IMR-90 (cell line): ENCODE measurements at regions not wholly inside any gene's neighbourhood (a gene's known extent, or its start where the extent isn't known, plus 50 kb on each side); places are given as distances from the start of the nearest gene placed in this dataset.

Experiments used
- ATAC-seq: fragments of 200-7000 bp; cut with Tn5 transposase; 2 replicates; pipeline ENCODE4 v1.9.1; 2020; ENCODE audit warnings: low read depth, mild to moderate bottlenecking, moderate library complexity
- BruUV-seq: library from RNA; stranded (reverse); fragments of 400-500 nt; replicated peaks from 2 replicates; lab custom pipeline; 2021; lab: Mats Ljungman, UMichigan
- CTCF ChIA-PET: fragments of 300-600 bp; formaldehyde crosslinking; extraction: SDS; loops from one replicate; lab custom pipeline; 2021; ENCODE audit warnings: antibody characterized with exemption; lab: Yijun Ruan, JAX
- POLR2A ChIA-PET: fragments of 300-600 bp; sonication (Branson Sonifier 250); formaldehyde crosslinking; loops from one replicate; lab custom pipeline; 2022; ENCODE audit warnings: antibody characterized with exemption; ENCODE audit not compliant: unreplicated experiment; lab: Charles Lee
- DNase-seq: peaks from one replicate; pipeline ENCODE4 v3.0.0; 2013
- H2AFZ ChIP-seq: replicated peaks from 2 replicates; pipeline ENCODE3; 2013; ENCODE audit warnings: low read length, mild to moderate bottlenecking; ENCODE audit not compliant: poor library complexity
- H2AK5ac ChIP-seq: 2 replicates; pipeline ENCODE4 v1.6.1; 2013; ENCODE audit warnings: low read depth, low read length, inconsistent platforms
- H2AK9ac ChIP-seq: replicated peaks from 2 replicates; pipeline ENCODE3; 2013; ENCODE audit warnings: mild to moderate bottlenecking, low read depth, low read length, moderate library complexity; ENCODE audit not compliant: poor library complexity
- H2BK120ac ChIP-seq: 2 replicates; pipeline ENCODE4 v1.6.1; 2013; ENCODE audit warnings: low read depth, low read length, inconsistent platforms
- H2BK15ac ChIP-seq: 3 replicates; pipeline ENCODE4 v1.6.1; 2013; ENCODE audit warnings: low read depth, low read length, inconsistent platforms
- H2BK20ac ChIP-seq: 2 replicates; pipeline ENCODE4 v1.6.1; 2013; ENCODE audit warnings: low read depth, mild to moderate bottlenecking, inconsistent platforms, low read length, moderate library complexity
- H2BK5ac ChIP-seq: 2 replicates; pipeline ENCODE4 v1.6.1; 2013; ENCODE audit warnings: mild to moderate bottlenecking, low read depth, low read length, inconsistent platforms; ENCODE audit not compliant: poor library complexity, severe bottlenecking
- H3K14ac ChIP-seq: replicated peaks from 2 replicates; pipeline ENCODE4 v1.6.1; 2013; ENCODE audit warnings: low read depth, low read length, inconsistent platforms
- H3K18ac ChIP-seq: 2 replicates; pipeline ENCODE4 v1.6.1; 2013; ENCODE audit warnings: low read depth, low read length, control low read depth
- H3K23ac ChIP-seq: 2 replicates; pipeline ENCODE4 v1.6.1; 2013; ENCODE audit warnings: low read depth, low read length, inconsistent platforms
- H3K27ac ChIP-seq: 2 replicates; pipeline ENCODE4 v1.5.1; 2013; ENCODE audit warnings: mild to moderate bottlenecking, control low read depth, low read length; ENCODE audit not compliant: insufficient read depth
- H3K27me3 ChIP-seq: 2 replicates; pipeline ENCODE4 v1.6.1; 2013; ENCODE audit warnings: low read length; ENCODE audit not compliant: control insufficient read depth, insufficient read depth
- H3K36me3 ChIP-seq: 2 replicates; pipeline ENCODE4 v1.6.1; 2013; ENCODE audit warnings: low read length, mixed read lengths; ENCODE audit not compliant: control insufficient read depth, insufficient read depth
- H3K4ac ChIP-seq: 2 replicates; pipeline ENCODE4 v1.6.1; 2013; ENCODE audit warnings: low read depth, low read length, inconsistent platforms
- H3K4me1 ChIP-seq: 2 replicates; pipeline ENCODE4 v1.6.1; 2013; ENCODE audit warnings: low read length, mixed read lengths; ENCODE audit not compliant: control insufficient read depth, insufficient read depth
- H3K4me2 ChIP-seq: 2 replicates; pipeline ENCODE4 v1.6.1; 2013; ENCODE audit warnings: low read depth, mild to moderate bottlenecking, control low read depth, low read length, moderate library complexity
- H3K4me3 ChIP-seq: 2 replicates; pipeline ENCODE4 v1.5.1; 2013; ENCODE audit warnings: low read depth, mild to moderate bottlenecking, control low read depth, low read length, moderate library complexity; ENCODE audit not compliant: insufficient read depth
- H3K56ac ChIP-seq: 2 replicates; pipeline ENCODE4 v1.6.1; 2013; ENCODE audit warnings: low read length, inconsistent platforms; ENCODE audit not compliant: insufficient read depth; ENCODE audit errors: extremely low read depth
- H3K79me1 ChIP-seq, 2 experiments: 2 replicates each; pipeline ENCODE4 v1.6.1; 2013; ENCODE audit warnings: low read length in 2 of 2, inconsistent platforms in 1 of 2, low read depth in 1 of 2
- H3K9ac ChIP-seq: 2 replicates; pipeline ENCODE4 v1.6.1; 2013; ENCODE audit warnings: low read depth, low read length, control low read depth
- H3K9me1 ChIP-seq: 2 replicates; pipeline ENCODE4 v1.6.1; 2013; ENCODE audit warnings: low read length, inconsistent platforms; ENCODE audit not compliant: insufficient read depth
- H3K9me3 ChIP-seq: 2 replicates; pipeline ENCODE4 v1.6.1; 2013; ENCODE audit warnings: low read length; ENCODE audit not compliant: control insufficient read depth, insufficient read depth
- H4K20me1 ChIP-seq: 2 replicates; pipeline ENCODE4 v1.6.1; 2013; ENCODE audit warnings: low read length, inconsistent platforms; ENCODE audit not compliant: insufficient read depth
- H4K5ac ChIP-seq: 2 replicates; pipeline ENCODE4 v1.6.1; 2013; ENCODE audit warnings: mild to moderate bottlenecking, low read depth, low read length, control low read depth
- H4K8ac ChIP-seq, 2 experiments: 2 replicates each; pipeline ENCODE4 v1.6.1; 2013; ENCODE audit warnings: low read depth in 2 of 2, low read length in 2 of 2, control low read depth in 1 of 2, inconsistent platforms in 1 of 2
- H4K91ac ChIP-seq: 2 replicates; pipeline ENCODE4 v1.6.1; 2013; ENCODE audit warnings: low read depth, low read length, inconsistent platforms; ENCODE audit not compliant: insufficient read depth
- CEBPB ChIP-seq: IDR thresholded peaks from 2 replicates; pipeline ENCODE4 v1.6.1; 2012; ENCODE audit warnings: low read depth, low read length, improper control_type of control experiment
- FOS ChIP-seq: fragments of 150-350 bp; IDR thresholded peaks from 2 replicates; pipeline ENCODE4 v1.6.1; 2016; ENCODE audit warnings: low read depth, low read length
- MAFK ChIP-seq: IDR thresholded peaks from 2 replicates; pipeline ENCODE4 v1.6.1; 2012; ENCODE audit warnings: low read depth, low read length, improper control_type of control experiment
- MAZ ChIP-seq: IDR thresholded peaks from 2 replicates; pipeline ENCODE4 v1.6.1; 2012; ENCODE audit warnings: low read depth, mild to moderate bottlenecking, low read length, improper control_type of control experiment, moderate library complexity, borderline replicate concordance
- MXI1 ChIP-seq: IDR thresholded peaks from 2 replicates; pipeline ENCODE4 v1.6.1; 2012; ENCODE audit warnings: low read depth, mild to moderate bottlenecking, low read length, moderate library complexity, borderline replicate concordance
- NFE2L2 ChIP-seq: fragments of 150-350 bp; IDR thresholded peaks from 2 replicates; pipeline ENCODE4 v1.6.1; 2016; ENCODE audit warnings: low read depth, mild to moderate bottlenecking, low read length
- RAD21 ChIP-seq: IDR thresholded peaks from 2 replicates; pipeline ENCODE4 v1.6.1; 2012; ENCODE audit warnings: low read length, improper control_type of control experiment
- RCOR1 ChIP-seq: IDR thresholded peaks from 2 replicates; pipeline ENCODE4 v1.6.1; 2012; ENCODE audit warnings: mild to moderate bottlenecking, low read length, improper control_type of control experiment; ENCODE audit not compliant: insufficient replicate concordance
- RFX5 ChIP-seq: IDR thresholded peaks from 2 replicates; pipeline ENCODE4 v1.8.0; 2012; ENCODE audit warnings: low read depth, mild to moderate bottlenecking, low read length, moderate library complexity
- SMC3 ChIP-seq: fragments of 150-350 bp; IDR thresholded peaks from 2 replicates; pipeline ENCODE4 v1.6.1; 2016; ENCODE audit warnings: low read depth, mild to moderate bottlenecking, antibody characterized with exemption, low read length, moderate library complexity
- WGBS, 2 experiments: methylation state at CpG; one replicate each; pipeline versions ENCODE4 v1.1.5 to v1.1.7; 2013; ENCODE audit warnings: missing lambda C conversion rate in 2 of 2; ENCODE audit not compliant: insufficient read length in 1 of 2; ENCODE audit errors: extremely low coverage in 2 of 2; 5-methylcytosine and 5-hydroxymethylcytosine counted together
- dilution Hi-C: fragments of 300-500 bp; cut with HindIII; formaldehyde crosslinking; loops from one replicate; pipeline ENCODE4 v1.14.3; 2018; ENCODE audit warnings: low sequenced_read_pairs; ENCODE audit not compliant: unreplicated experiment
- in situ Hi-C: fragments of 300-500 bp; cut with MboI; formaldehyde crosslinking; loops from 3 replicates; pipeline ENCODE4 v1.14.3; 2019; ENCODE audit warnings: low sequenced_read_pairs, inconsistent platforms, mixed read lengths
- intact Hi-C: fragments of 100-400 bp; cut with micrococcal nuclease; formaldehyde crosslinking; loops from 2 replicates; pipeline ENCODE4 v1.10.0; 2022
- TF ChIP-seq, protein P1 (sequence below): fragments of 150-350 bp; IDR thresholded peaks from 2 replicates; pipeline ENCODE4 v1.6.1; 2017; ENCODE audit warnings: mild to moderate bottlenecking, antibody characterized with exemption, low read length, low read depth

GRCh38 chr20:48201188-48201587 is 415.9 kb upstream of the SULF2 start:
- Histone ChIP-seq H3K27me3 (peaks cover 3% of the 10 kb centered on the region; the same call in 1 of the 2 replicates), H4K5ac (no peak overlapping the region), H2AK5ac (no peak overlapping the region), H2AK9ac (no peak overlapping the region), H3K4me3 (no peak overlapping the region), H2BK15ac (no peak overlapping the region), H3K56ac (no peak overlapping the region), H4K91ac (no peak overlapping the region), H3K4ac (no peak overlapping the region), H4K20me1 (no peaks in the 10 kb centered on the region), H2AFZ (no peak overlapping the region), H2BK120ac (no peak overlapping the region), H3K27ac (no peak overlapping the region), H2BK5ac (no peak overlapping the region), H3K9me3 (no peaks in the 10 kb centered on the region), H4K8ac (no peak overlapping the region), H3K4me2 (no peak overlapping the region), H3K4me1 (no peaks in the 10 kb centered on the region), H3K18ac (no peak overlapping the region), H3K23ac (no peak overlapping the region), H3K9me1 (no peaks in the 10 kb centered on the region), H3K79me1 (no peaks in the 10 kb centered on the region), H3K9ac (no peak overlapping the region), H3K14ac (no peak overlapping the region), H2BK20ac (no peak overlapping the region), H3K36me3 (no peaks in the 10 kb centered on the region)
- in situ Hi-C loops, result no loop called here
- ChIA-PET CTCF (no interaction called here), POLR2A (no interaction called here)
- DNase-seq, result no peak
- no CpG with 5 or more reads among the region's 8 CpGs for whole genome bisulfite sequencing, 2 experiments
- no peak for ATAC-seq
- BruUV-seq, result no TSS peak
- dilution Hi-C loops, result no loop called here
- TF ChIP-seq RAD21 (no peak), MAZ (no peak), MAFK (no peak), RFX5 (no peak), NFE2L2 (no peak), SMC3 (no peak), MXI1 (no peak), FOS (no peak), CEBPB (no peak), RCOR1 (no peak)
- TF ChIP-seq, protein P1, sequence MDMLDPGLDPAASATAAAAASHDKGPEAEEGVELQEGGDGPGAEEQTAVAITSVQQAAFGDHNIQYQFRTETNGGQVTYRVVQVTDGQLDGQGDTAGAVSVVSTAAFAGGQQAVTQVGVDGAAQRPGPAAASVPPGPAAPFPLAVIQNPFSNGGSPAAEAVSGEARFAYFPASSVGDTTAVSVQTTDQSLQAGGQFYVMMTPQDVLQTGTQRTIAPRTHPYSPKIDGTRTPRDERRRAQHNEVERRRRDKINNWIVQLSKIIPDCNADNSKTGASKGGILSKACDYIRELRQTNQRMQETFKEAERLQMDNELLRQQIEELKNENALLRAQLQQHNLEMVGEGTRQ, result no peak
- intact Hi-C loops, result no loop called here
